ENCODE measurements at regions not wholly inside any gene's neighbourhood (a gene's known extent, or its start where the extent isn't known, plus 50 kb on each side); places are given as distances from the start of the nearest gene placed in this dataset.

GRCh38 chr2:125698280-125698679 lies 957.7 kb upstream of the GYPC start:
- Histone ChIP-seq H3K4me3 (no peak overlapping the region), H3K9me3 (no peaks in the 10 kb centered on the region), H3K27ac (no peak overlapping the region), H3K4me1 (no peaks in the 10 kb centered on the region), H3K36me3 (no peaks in the 10 kb centered on the region), H3K27me3 (no peaks in the 10 kb centered on the region)
- DNase-seq (no peak), ATAC-seq (no peak)
- WGBS, 2 donors = 65 to 87% methylated on average over 1 of the region's 1 CpG
- intact Hi-C loops (cut with DNase I) = no loop called here
- TF ChIP-seq CTCF (IDR thresholded peaks at IDR 0.05) = no peak

GRCh38 chr2:125701070-125701469 lies 954.9 kb upstream of the GYPC start:
- no peak for DNase-seq
- ATAC-seq = no peak
- 91% methylated on average over 2 of the region's 2 CpGs for WGBS, 2 donors
- Histone ChIP-seq H3K36me3 (no peaks in the 10 kb centered on the region), H3K27me3 (peaks cover 0 to 6% (median 0%) of the 10 kb centered on the region in 7 donors), H3K9me3 (no peaks in the 10 kb centered on the region), H3K4me1 (no peaks in the 10 kb centered on the region), H3K4me3 (no peak overlapping the region), H3K27ac (no peak overlapping the region)
- no peak for TF ChIP-seq CTCF (IDR thresholded peaks at IDR 0.05)
- intact Hi-C loops (cut with DNase I) = no loop called here

GRCh38 chr2:125707611-125708010 lies 948.3 kb upstream of the GYPC start:
- ATAC-seq = no peak
- WGBS, 2 donors = 62 to 74% methylated on average over 1 of the region's 1 CpG
- Histone ChIP-seq H3K36me3 (no peaks in the 10 kb centered on the region), H3K27me3 (peaks cover 0 to 6% (median 0%) of the 10 kb centered on the region in 7 donors), H3K4me3 (no peak overlapping the region), H3K9me3 (no peaks in the 10 kb centered on the region), H3K4me1 (no peaks in the 10 kb centered on the region), H3K27ac (no peak overlapping the region)
- TF ChIP-seq CTCF (IDR thresholded peaks at IDR 0.05) = no peak
- intact Hi-C loops (cut with DNase I) = no loop called here
- DNase-seq = no peak

GRCh38 chr2:125710561-125710960 lies 945.4 kb upstream of the GYPC start:
- no peak overlapping the region for H3K4me3 ChIP-seq
- 60 to 64% methylated on average over 6 of the region's 6 CpGs for WGBS, 2 donors
- no peaks in the 10 kb centered on the region for H3K36me3 ChIP-seq
- no peaks in the 10 kb centered on the region for H3K27me3 ChIP-seq
- no peaks in the 10 kb centered on the region for H3K4me1 ChIP-seq
- DNase-seq (no peak), ATAC-seq (no peak)
- intact Hi-C loops (cut with DNase I) = no loop called here
- TF ChIP-seq CTCF (IDR thresholded peaks at IDR 0.05) = no peak
- no peak overlapping the region for H3K27ac ChIP-seq
- peaks cover 0 to 5% (median 0%) of the 10 kb centered on the region in 11 donors for H3K9me3 ChIP-seq

- 64 to 74% methylated on average over 1 of the region's 1 CpG for WGBS, 2 donors
- no peaks in the 10 kb centered on the region for H3K27me3 ChIP-seq
- H3K4me1 ChIP-seq = no peaks in the 10 kb centered on the region
- peaks cover 0 to 6% (median 0%) of the 10 kb centered on the region in 11 donors for H3K9me3 ChIP-seq
- no peak for ATAC-seq
- no peak overlapping the region for H3K4me3 ChIP-seq
- intact Hi-C loops (cut with DNase I) = no loop called here
- TF ChIP-seq CTCF (IDR thresholded peaks at IDR 0.05) = no peak
- H3K27ac ChIP-seq = no peak overlapping the region
- DNase-seq = no peak
- H3K36me3 ChIP-seq = no peaks in the 10 kb centered on the region
Observed at GRCh38 chr2:125711075-125711474, 944.9 kb upstream of the GYPC start.
